ENCODE measurements at regions not wholly inside any gene's neighbourhood (a gene's known extent, or its start where the extent isn't known, plus 50 kb on each side); places are given as distances from the start of the nearest gene placed in this dataset.

DNA sequence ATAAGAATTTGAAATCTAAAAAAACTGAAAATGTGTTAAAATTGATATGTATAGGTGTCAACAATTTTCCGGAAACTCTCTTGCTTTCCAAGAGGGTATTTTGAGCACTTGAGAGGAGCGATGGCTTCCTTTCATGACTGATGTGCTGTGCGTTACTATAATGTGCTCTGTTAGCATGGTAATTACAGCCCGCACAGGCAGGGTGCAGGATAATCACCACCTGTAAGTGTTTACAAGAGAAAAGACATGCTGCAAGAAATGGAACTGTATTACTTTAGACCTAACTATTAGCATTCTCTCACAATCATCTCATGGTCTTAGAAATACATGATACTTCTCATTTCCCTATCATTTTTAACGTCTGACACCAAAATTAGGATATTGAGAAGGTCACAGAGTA lies 92.4 kb upstream of the ADARB2 start:
- no peak for TF ChIP-seq POLR2AphosphoS5 (IDR thresholded peaks at IDR 0.05)
- TF ChIP-seq, protein P1, sequence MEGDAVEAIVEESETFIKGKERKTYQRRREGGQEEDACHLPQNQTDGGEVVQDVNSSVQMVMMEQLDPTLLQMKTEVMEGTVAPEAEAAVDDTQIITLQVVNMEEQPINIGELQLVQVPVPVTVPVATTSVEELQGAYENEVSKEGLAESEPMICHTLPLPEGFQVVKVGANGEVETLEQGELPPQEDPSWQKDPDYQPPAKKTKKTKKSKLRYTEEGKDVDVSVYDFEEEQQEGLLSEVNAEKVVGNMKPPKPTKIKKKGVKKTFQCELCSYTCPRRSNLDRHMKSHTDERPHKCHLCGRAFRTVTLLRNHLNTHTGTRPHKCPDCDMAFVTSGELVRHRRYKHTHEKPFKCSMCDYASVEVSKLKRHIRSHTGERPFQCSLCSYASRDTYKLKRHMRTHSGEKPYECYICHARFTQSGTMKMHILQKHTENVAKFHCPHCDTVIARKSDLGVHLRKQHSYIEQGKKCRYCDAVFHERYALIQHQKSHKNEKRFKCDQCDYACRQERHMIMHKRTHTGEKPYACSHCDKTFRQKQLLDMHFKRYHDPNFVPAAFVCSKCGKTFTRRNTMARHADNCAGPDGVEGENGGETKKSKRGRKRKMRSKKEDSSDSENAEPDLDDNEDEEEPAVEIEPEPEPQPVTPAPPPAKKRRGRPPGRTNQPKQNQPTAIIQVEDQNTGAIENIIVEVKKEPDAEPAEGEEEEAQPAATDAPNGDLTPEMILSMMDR (IDR thresholded peaks at IDR 0.05 in 8 of 11, conservative IDR thresholded peaks at IDR 0.05 in 3 of 11) = no peak

All from spleen (tissue), 7 donors.